ENCODE measurements at regions not wholly inside any gene's neighbourhood (a gene's known extent, or its start where the extent isn't known, plus 50 kb on each side); places are given as distances from the start of the nearest gene placed in this dataset.

DNA sequence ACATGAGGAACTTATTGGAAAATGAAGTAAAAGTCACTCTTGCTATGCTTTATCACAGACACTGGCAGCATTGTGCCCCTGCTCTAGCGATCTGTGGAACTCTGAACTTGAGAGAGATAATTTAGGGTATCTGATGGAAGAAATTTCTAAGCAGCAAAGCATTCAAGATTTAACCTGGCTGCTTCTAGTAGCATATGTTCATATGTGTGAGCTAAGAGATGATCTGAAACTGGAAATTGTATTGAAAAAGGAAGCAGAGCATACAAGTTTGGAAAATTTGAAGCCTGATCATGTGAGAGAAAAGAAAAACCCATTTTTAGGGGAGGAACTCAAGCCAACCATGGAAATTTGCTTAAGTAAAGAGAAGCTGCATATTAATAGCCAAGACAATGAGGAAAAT lies 657.7 kb downstream of the TRAM1L1 start:
- 26% methylated on average over 1 of the region's 1 CpG for WGBS (ENCODE audit: low lambda C conversion rate)
- H3K4me3 ChIP-seq (ENCODE audit: low read depth in 2 of 2, low read length in 1 of 2) = no peak overlapping the region
- ChIA-PET CTCF (no interaction called here), POLR2A (no interaction called here)
- H2AFZ ChIP-seq (ENCODE audit: low read depth) = no peak overlapping the region
- no peaks in the 10 kb centered on the region for H3F3A ChIP-seq (replicated peaks; ENCODE audit: insufficient read depth)
- no peaks in the 10 kb centered on the region for H4K20me1 ChIP-seq (ENCODE audit: insufficient read depth)
- DNase-seq = no peak
- no peak overlapping the region for H3K9ac ChIP-seq
- no peak overlapping the region for H3K27ac ChIP-seq (ENCODE audit: low read depth in 2 of 2, low read length in 1 of 2)
- H3K27me3 ChIP-seq (ENCODE audit: insufficient read depth) = no peaks in the 10 kb centered on the region
- H3K79me2 ChIP-seq (ENCODE audit: insufficient read depth) = no peaks in the 10 kb centered on the region
- no peaks in the 10 kb centered on the region for H3K9me2 ChIP-seq
- no peak overlapping the region for H3K4me2 ChIP-seq
- H3K36me3 ChIP-seq (replicated peaks in 1 of 2; ENCODE audit: control insufficient read depth in 1 of 2, insufficient read depth in 2 of 2, low read length in 1 of 2) = no peaks in the 10 kb centered on the region
- TF ChIP-seq POLR2AphosphoS5 (IDR thresholded peaks at IDR 0.05; ENCODE audit: low read depth, low read length) (no peak), TAF1 (IDR thresholded peaks at IDR 0.05; ENCODE audit: borderline replicate concordance, low read depth, low read length) (no peak), MXI1 (IDR thresholded peaks at IDR 0.05; ENCODE audit: low read depth, low read length) (no peak), GATA2 (CRISPR knock-in tag; IDR thresholded peaks at IDR 0.05) (no peak), MEF2A (IDR thresholded peaks at IDR 0.05; ENCODE audit: borderline replicate concordance, low read depth) (no peak), ELF1 (IDR thresholded peaks at IDR 0.05) (no peak), REST (IDR thresholded peaks at IDR 0.05; ENCODE audit: low read depth, low read length) (no peak), PBX3 (IDR thresholded peaks at IDR 0.05) (no peak), TCF12 (IDR thresholded peaks at IDR 0.05) (no peak), JUND (IDR thresholded peaks at IDR 0.05) (no peak), NRF1 (IDR thresholded peaks at IDR 0.05; ENCODE audit: low read depth, low read length) (no peak), TEAD4 (IDR thresholded peaks at IDR 0.05; ENCODE audit: borderline replicate concordance, insufficient read depth) (no peak), RAD21 (IDR thresholded peaks at IDR 0.05; ENCODE audit: low read length) (no peak), FOXM1 (IDR thresholded peaks at IDR 0.05; ENCODE audit: low read depth) (no peak), FOXJ3 (CRISPR knock-in tag; IDR thresholded peaks at IDR 0.05) (no peak), GABPA (IDR thresholded peaks at IDR 0.05; ENCODE audit: low read depth) (no peak), CHD2 (IDR thresholded peaks at IDR 0.05; ENCODE audit: low read length, partially characterized antibody) (no peak)
- TF ChIP-seq, protein P1, sequence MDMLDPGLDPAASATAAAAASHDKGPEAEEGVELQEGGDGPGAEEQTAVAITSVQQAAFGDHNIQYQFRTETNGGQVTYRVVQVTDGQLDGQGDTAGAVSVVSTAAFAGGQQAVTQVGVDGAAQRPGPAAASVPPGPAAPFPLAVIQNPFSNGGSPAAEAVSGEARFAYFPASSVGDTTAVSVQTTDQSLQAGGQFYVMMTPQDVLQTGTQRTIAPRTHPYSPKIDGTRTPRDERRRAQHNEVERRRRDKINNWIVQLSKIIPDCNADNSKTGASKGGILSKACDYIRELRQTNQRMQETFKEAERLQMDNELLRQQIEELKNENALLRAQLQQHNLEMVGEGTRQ (IDR thresholded peaks at IDR 0.05; ENCODE audit: borderline replicate concordance, low read depth, low read length) = no peak
- TF ChIP-seq, protein P2, sequence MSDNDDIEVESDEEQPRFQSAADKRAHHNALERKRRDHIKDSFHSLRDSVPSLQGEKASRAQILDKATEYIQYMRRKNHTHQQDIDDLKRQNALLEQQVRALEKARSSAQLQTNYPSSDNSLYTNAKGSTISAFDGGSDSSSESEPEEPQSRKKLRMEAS (IDR thresholded peaks at IDR 0.05; ENCODE audit: low read depth) = no peak
- H3K9me3 ChIP-seq = no peaks in the 10 kb centered on the region
- no peaks in the 10 kb centered on the region for H3K4me1 ChIP-seq (ENCODE audit: control insufficient read depth in 1 of 2, insufficient read depth in 2 of 2, low read depth in 1 of 2, low read length in 1 of 2)
